ENCODE measurements at regions not wholly inside any gene's neighbourhood (a gene's known extent, or its start where the extent isn't known, plus 50 kb on each side); places are given as distances from the start of the nearest gene placed in this dataset.

DNA sequence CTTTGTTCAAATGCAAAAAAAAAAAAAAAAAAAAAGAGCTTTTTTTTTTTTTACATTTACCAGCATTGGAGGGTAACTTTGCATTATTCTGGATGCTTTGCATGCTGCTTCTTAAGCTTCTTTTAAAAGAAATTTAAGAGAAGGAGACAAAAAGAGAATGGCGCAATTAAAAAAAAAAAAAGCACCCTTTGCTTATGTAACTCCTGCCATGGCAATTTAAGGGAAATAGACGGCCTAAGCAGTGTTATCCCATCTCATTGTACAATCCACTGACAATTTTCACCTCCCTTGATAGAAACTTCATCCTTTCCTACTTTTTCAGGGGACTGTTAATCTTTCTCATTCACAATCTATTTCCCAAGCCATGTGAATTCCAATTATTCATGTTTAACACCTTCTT is 129.8 kb downstream of the KCTD12 start:
- no peaks in the 10 kb centered on the region for H3K36me3 ChIP-seq
- DNase-seq, result no peak
- intact Hi-C loops (cut with DNase I), result no loop called here
- H3K27me3 ChIP-seq, result no peaks in the 10 kb centered on the region
- H3K4me1 ChIP-seq (ENCODE audit: insufficient read depth), result no peaks in the 10 kb centered on the region
- 89 to 91% (median 90%) methylated on average over 2 of the region's 2 CpGs for WGBS, 3 donors
- no peak overlapping the region for H3K27ac ChIP-seq
- H3K9me3 ChIP-seq, result no peaks in the 10 kb centered on the region
- no peak for TF ChIP-seq EP300 (IDR thresholded peaks at IDR 0.05)
- TF ChIP-seq, protein P1, sequence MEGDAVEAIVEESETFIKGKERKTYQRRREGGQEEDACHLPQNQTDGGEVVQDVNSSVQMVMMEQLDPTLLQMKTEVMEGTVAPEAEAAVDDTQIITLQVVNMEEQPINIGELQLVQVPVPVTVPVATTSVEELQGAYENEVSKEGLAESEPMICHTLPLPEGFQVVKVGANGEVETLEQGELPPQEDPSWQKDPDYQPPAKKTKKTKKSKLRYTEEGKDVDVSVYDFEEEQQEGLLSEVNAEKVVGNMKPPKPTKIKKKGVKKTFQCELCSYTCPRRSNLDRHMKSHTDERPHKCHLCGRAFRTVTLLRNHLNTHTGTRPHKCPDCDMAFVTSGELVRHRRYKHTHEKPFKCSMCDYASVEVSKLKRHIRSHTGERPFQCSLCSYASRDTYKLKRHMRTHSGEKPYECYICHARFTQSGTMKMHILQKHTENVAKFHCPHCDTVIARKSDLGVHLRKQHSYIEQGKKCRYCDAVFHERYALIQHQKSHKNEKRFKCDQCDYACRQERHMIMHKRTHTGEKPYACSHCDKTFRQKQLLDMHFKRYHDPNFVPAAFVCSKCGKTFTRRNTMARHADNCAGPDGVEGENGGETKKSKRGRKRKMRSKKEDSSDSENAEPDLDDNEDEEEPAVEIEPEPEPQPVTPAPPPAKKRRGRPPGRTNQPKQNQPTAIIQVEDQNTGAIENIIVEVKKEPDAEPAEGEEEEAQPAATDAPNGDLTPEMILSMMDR (IDR thresholded peaks at IDR 0.05), result no peak
- no peak for TF ChIP-seq POLR2A (IDR thresholded peaks at IDR 0.05)
- no peak overlapping the region for H3K4me3 ChIP-seq

DNA sequence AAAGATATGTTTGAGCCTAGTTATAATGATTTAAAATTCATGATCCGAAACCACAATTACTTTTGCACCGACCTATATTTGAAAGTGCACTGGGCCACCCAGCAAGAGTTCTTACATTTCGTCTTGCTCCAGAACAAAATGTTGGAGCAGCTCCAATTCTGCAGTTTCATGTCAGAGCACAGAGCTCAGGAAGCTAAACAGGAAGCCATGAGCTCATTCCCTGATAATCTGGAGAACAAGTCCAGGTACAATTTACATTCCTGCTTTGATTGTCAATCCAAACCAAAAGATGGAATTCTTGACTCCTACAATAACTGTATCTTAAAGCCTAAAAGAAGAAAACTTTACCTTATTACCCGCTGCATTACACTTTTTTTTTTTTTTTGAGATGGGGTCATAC is 131.8 kb downstream of the KCTD12 start:
- no peak for DNase-seq
- 41 to 51% (median 43%) methylated on average over 4 of the region's 4 CpGs for WGBS, 3 donors
- TF ChIP-seq POLR2A (IDR thresholded peaks at IDR 0.05) (no peak), EP300 (IDR thresholded peaks at IDR 0.05) (no peak)
- TF ChIP-seq, protein P1 (IDR thresholded peaks at IDR 0.05), result no peak
- intact Hi-C loops (cut with DNase I), result no loop called here
- Histone ChIP-seq H3K4me1 (ENCODE audit: insufficient read depth) (no peaks in the 10 kb centered on the region), H3K4me3 (no peak overlapping the region), H3K9me3 (no peaks in the 10 kb centered on the region), H3K27ac (no peak overlapping the region), H3K36me3 (no peaks in the 10 kb centered on the region), H3K27me3 (no peaks in the 10 kb centered on the region)

DNA sequence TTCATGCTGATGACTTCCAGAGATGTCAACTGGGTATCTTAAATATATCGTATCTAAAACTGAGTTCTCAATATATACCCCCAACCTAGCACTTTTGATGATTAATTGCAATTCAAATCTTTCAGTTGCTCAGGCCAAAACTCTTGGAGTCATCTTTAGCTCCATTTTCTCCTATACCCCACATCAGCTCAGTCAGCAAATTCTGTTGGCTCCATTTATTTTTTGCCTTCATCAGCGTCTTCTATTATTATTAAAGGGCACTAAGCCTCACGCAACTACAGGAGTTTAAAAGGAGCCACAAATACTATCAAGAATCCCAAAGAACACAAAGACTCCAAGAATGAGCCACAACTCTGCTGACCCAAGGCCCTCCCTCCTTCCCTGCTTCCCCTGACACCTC is 134.9 kb downstream of the KCTD12 start:
- 94 to 97% (median 95%) methylated on average over 3 of the region's 3 CpGs for WGBS, 3 donors
- no peaks in the 10 kb centered on the region for H3K27me3 ChIP-seq
- no peaks in the 10 kb centered on the region for H3K9me3 ChIP-seq
- no peaks in the 10 kb centered on the region for H3K4me1 ChIP-seq (ENCODE audit: insufficient read depth)
- no peak overlapping the region for H3K4me3 ChIP-seq
- H3K27ac ChIP-seq, result no peak overlapping the region
- TF ChIP-seq EP300 (IDR thresholded peaks at IDR 0.05) (no peak), POLR2A (IDR thresholded peaks at IDR 0.05) (no peak)
- TF ChIP-seq, protein P1 (IDR thresholded peaks at IDR 0.05), result no peak
- DNase-seq, result no peak
- H3K36me3 ChIP-seq, result no peaks in the 10 kb centered on the region
- intact Hi-C loops (cut with DNase I), result no loop called here

DNA sequence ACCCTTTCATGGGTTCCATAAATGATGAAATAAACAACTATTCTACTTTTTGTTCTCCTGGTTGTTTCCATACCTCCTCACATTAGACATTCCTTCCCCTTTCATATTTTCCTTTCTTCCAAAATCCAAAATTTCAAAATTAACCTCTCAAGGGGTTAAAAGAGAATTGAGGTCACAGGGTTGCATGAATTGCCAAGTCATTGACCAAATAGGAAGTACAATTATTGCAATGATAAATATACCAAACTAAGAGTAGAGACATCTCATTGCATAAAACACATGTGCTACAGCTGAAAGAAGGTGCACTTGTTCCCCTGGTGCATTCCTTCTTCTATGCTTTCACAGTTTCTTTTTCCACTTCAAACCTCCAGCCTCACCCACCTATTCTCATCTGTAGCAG is 136.1 kb downstream of the KCTD12 start:
- TF ChIP-seq POLR2A (IDR thresholded peaks at IDR 0.05), result no peak
- TF ChIP-seq, protein P1 (IDR thresholded peaks at IDR 0.05), result no peak
- no peak for TF ChIP-seq EP300 (IDR thresholded peaks at IDR 0.05)
- intact Hi-C loops (cut with DNase I), result no loop called here

More for the DNA sequence above, 136.1 kb downstream of the KCTD12 start:
- Histone ChIP-seq H3K4me3 (no peak overlapping the region), H3K27ac (no peak overlapping the region), H3K27me3 (no peaks in the 10 kb centered on the region), H3K4me1 (ENCODE audit: insufficient read depth) (no peaks in the 10 kb centered on the region), H3K9me3 (no peaks in the 10 kb centered on the region), H3K36me3 (no peaks in the 10 kb centered on the region)
- DNase-seq, result no peak

Data from ovary (tissue), 7 donors.